Upper lobe of left lung (tissue), 4 donors: ENCODE measurements at regions not wholly inside any gene's neighbourhood (a gene's known extent, or its start where the extent isn't known, plus 50 kb on each side); places are given as distances from the start of the nearest gene placed in this dataset.

Experiments used
- POLR2A ChIP-seq, 4 donors: fragments of 450-650 bp; IDR thresholded peaks; one replicate each; pipeline ENCODE4 v1.5.1; 2016 to 2017; ENCODE audit warnings: antibody characterized with exemption in 4 of 4, mild to moderate bottlenecking in 2 of 4
- POLR2AphosphoS5 ChIP-seq, 2 donors: sonication (generic); formaldehyde crosslinking; IDR thresholded peaks; one replicate each; pipeline ENCODE4 v1.5.1; 2017; ENCODE audit warnings: antibody characterized with exemption in 2 of 2

- TF ChIP-seq POLR2AphosphoS5 (IDR thresholded peaks at IDR 0.05) (no peak), POLR2A (IDR thresholded peaks at IDR 0.05) (no peak)
Observed at GRCh38 chr11:46200537-46201281, 76.8 kb upstream of the CREB3L1 start.
